SK-N-SH (cell line): ENCODE measurements at regions not wholly inside any gene's neighbourhood (a gene's known extent, or its start where the extent isn't known, plus 50 kb on each side); places are given as distances from the start of the nearest gene placed in this dataset.

Experiments
- CTCF ChIA-PET: fragments of 300-600, 350-600 bp; formaldehyde crosslinking; extraction: SDS; loops from one replicate; lab custom pipeline; 2021; lab: Yijun Ruan, JAX
- POLR2A ChIA-PET: fragments of 350-600 bp; sonication (Branson Sonifier 250); formaldehyde crosslinking; extraction: SDS; loops from one replicate; lab custom pipeline; 2020; ENCODE audit warnings: antibody characterized with exemption, inconsistent platforms; lab: Yijun Ruan, JAX
- DNase-seq: peaks from one replicate; pipeline ENCODE4 v3.0.0; 2012
- H2AFZ ChIP-seq: fragments of 200-600 bp; sonication (generic); 2 replicates; pipeline ENCODE4 v1.8.1; 2016; ENCODE audit warnings: antibody characterized with exemption, mild to moderate bottlenecking, low read depth
- H3F3A ChIP-seq: fragments of 200-600 bp; sonication (generic); replicated peaks from 2 replicates; pipeline ENCODE3; 2016; ENCODE audit warnings: antibody characterized with exemption, mild to moderate bottlenecking; ENCODE audit not compliant: insufficient read depth
- H3K27ac ChIP-seq, 2 experiments: fragments of 200-500 bp in 1 of 2; fragments of 200-600 bp in 1 of 2; sonication (Bioruptor generic) in 1 of 2; sonication (generic), shearing (Covaris generic) in 1 of 2; 2 replicates each; pipeline versions ENCODE4 v1.5.1 to v1.6.1; 2014 to 2016; ENCODE audit warnings: low read depth in 2 of 2, inconsistent platforms in 1 of 2, low read length in 1 of 2, mild to moderate bottlenecking in 1 of 2, mixed read lengths in 1 of 2
- H3K27me3 ChIP-seq: fragments of 200-600 bp; sonication (generic), shearing (Covaris generic); 2 replicates; pipeline ENCODE4 v1.6.1; 2016; ENCODE audit warnings: mixed run types; ENCODE audit not compliant: insufficient read depth
- H3K36me3 ChIP-seq, 2 experiments: fragments of 200-500 bp in 1 of 2; fragments of 200-600 bp in 1 of 2; sonication (Bioruptor generic) in 1 of 2; sonication (generic) in 1 of 2; replicated peaks in 1 of 2; 2 replicates each; pipeline versions ENCODE3 to v1.5.1; 2014 to 2016; ENCODE audit warnings: low read length in 1 of 2, mild to moderate bottlenecking in 1 of 2; ENCODE audit not compliant: insufficient read depth in 2 of 2, control insufficient read depth in 1 of 2
- H3K4me1 ChIP-seq, 2 experiments: fragments of 200-500 bp in 1 of 2; fragments of 200-600 bp in 1 of 2; sonication (Bioruptor generic) in 1 of 2; sonication (generic), shearing (Covaris generic) in 1 of 2; 2 replicates each; pipeline versions ENCODE4 v1.5.1 to v1.6.1; 2014 to 2016; ENCODE audit warnings: low read depth in 1 of 2, low read length in 1 of 2, mixed run types in 1 of 2; ENCODE audit not compliant: insufficient read depth in 2 of 2, control insufficient read depth in 1 of 2
- H3K4me2 ChIP-seq: fragments of 200-600 bp; sonication (generic), shearing (Covaris generic); 2 replicates; pipeline ENCODE4 v1.6.1; 2017; ENCODE audit warnings: mixed run types
- H3K4me3 ChIP-seq, 2 experiments: fragments of 200-500 bp in 1 of 2; fragments of 200-600 bp in 1 of 2; sonication (Bioruptor generic) in 1 of 2; sonication (generic), shearing (Covaris generic) in 1 of 2; 2 replicates each; pipeline versions ENCODE4 v1.5.1 to v1.8.1; 2014 to 2016; ENCODE audit warnings: low read depth in 2 of 2, inconsistent platforms in 1 of 2, low read length in 1 of 2, mild to moderate bottlenecking in 1 of 2, mixed read lengths in 1 of 2, moderate library complexity in 1 of 2
- H3K79me2 ChIP-seq: fragments of 200-600 bp; sonication (generic); 2 replicates; pipeline ENCODE4 v1.8.1; 2017; ENCODE audit warnings: mild to moderate bottlenecking; ENCODE audit not compliant: insufficient read depth
- H3K9ac ChIP-seq: fragments of 200-600 bp; sonication (generic); 2 replicates; pipeline ENCODE4 v1.6.1; 2017; ENCODE audit warnings: mixed run types
- H3K9me2 ChIP-seq: fragments of 200-600 bp; sonication (generic); 2 replicates; pipeline ENCODE4 v1.6.1; 2017; ENCODE audit warnings: mixed run types
- H3K9me3 ChIP-seq: fragments of 200-600 bp; sonication (generic); 2 replicates; pipeline ENCODE4 v1.6.1; 2017; ENCODE audit warnings: mixed run types, mild to moderate bottlenecking, moderate library complexity
- H4K20me1 ChIP-seq: fragments of 200-600 bp; sonication (generic); 2 replicates; pipeline ENCODE4 v1.6.1; 2017; ENCODE audit warnings: mild to moderate bottlenecking, mixed run types; ENCODE audit not compliant: insufficient read depth
- ELF1 ChIP-seq: IDR thresholded peaks from 2 replicates; pipeline ENCODE4 v1.4.0; 2012
- EZH2phosphoT487 ChIP-seq: fragments of 200-600 bp; sonication (generic); IDR thresholded peaks from 2 replicates; pipeline ENCODE4 v1.6.1; 2017; ENCODE audit warnings: low read depth, mixed run types, mild to moderate bottlenecking, antibody characterized with exemption, moderate library complexity, borderline replicate concordance
- FOXM1 ChIP-seq: IDR thresholded peaks from 2 replicates; pipeline ENCODE4 v1.4.0; 2012; ENCODE audit warnings: low read depth, mild to moderate bottlenecking
- GABPA ChIP-seq: IDR thresholded peaks from 2 replicates; pipeline ENCODE4 v1.4.0; 2012; ENCODE audit warnings: low read depth, mild to moderate bottlenecking
- IRF3 ChIP-seq: fragments of 150-350 bp; IDR thresholded peaks from 2 replicates; pipeline ENCODE4 v1.6.1; 2016; ENCODE audit warnings: mild to moderate bottlenecking, low read depth, low read length
- JUND ChIP-seq: IDR thresholded peaks from 2 replicates; pipeline ENCODE4 v1.4.0; 2012
- MXI1 ChIP-seq: IDR thresholded peaks from 2 replicates; pipeline ENCODE4 v1.6.1; 2012; ENCODE audit warnings: mild to moderate bottlenecking, low read depth, low read length, improper control_type of control experiment
- NFIC ChIP-seq: IDR thresholded peaks from 2 replicates; pipeline ENCODE4 v1.4.0; 2012; ENCODE audit warnings: borderline replicate concordance
- NRF1 ChIP-seq: IDR thresholded peaks from 2 replicates; pipeline ENCODE4 v1.6.1; 2012; ENCODE audit warnings: low read depth, mild to moderate bottlenecking, low read length
- RCOR1 ChIP-seq: fragments of 150-350 bp; IDR thresholded peaks from 2 replicates; pipeline ENCODE4 v1.6.1; 2017; ENCODE audit warnings: antibody characterized with exemption, low read length
- TAF1 ChIP-seq: IDR thresholded peaks from 2 replicates; pipeline ENCODE4 v1.6.1; 2012; ENCODE audit warnings: low read depth, mild to moderate bottlenecking, low read length, moderate library complexity, borderline replicate concordance
- TCF12 ChIP-seq: IDR thresholded peaks from 2 replicates; pipeline ENCODE4 v1.4.0; 2012
- TEAD4 ChIP-seq: IDR thresholded peaks from 2 replicates; pipeline ENCODE4 v1.4.0; 2012; ENCODE audit warnings: mild to moderate bottlenecking, borderline replicate concordance; ENCODE audit not compliant: insufficient read depth
- YY1 ChIP-seq: IDR thresholded peaks from 2 replicates; pipeline ENCODE4 v1.4.0; 2012; ENCODE audit warnings: low read depth, mild to moderate bottlenecking
- WGBS: methylation state at CpG from one replicate; pipeline ENCODE4 v1.1.6; 2017; ENCODE audit warnings: low lambda C conversion rate; 5-methylcytosine and 5-hydroxymethylcytosine counted together
- TF ChIP-seq, protein P1 (sequence below): IDR thresholded peaks from 2 replicates; pipeline ENCODE4 v1.4.0; 2012; ENCODE audit warnings: low read depth, borderline replicate concordance
- TF ChIP-seq, protein P2 (sequence below): IDR thresholded peaks from 2 replicates; pipeline ENCODE4; 2012
- TF ChIP-seq, protein P3 (sequence below): fragments of 200-600 bp; sonication (generic); IDR thresholded peaks from 2 replicates; pipeline ENCODE4 v1.6.1; 2017; ENCODE audit warnings: antibody characterized with exemption, mild to moderate bottlenecking, moderate library complexity
- TF ChIP-seq, protein P4 (sequence below): fragments of 150-350 bp; IDR thresholded peaks from 2 replicates; pipeline ENCODE4 v1.6.1; 2017; ENCODE audit warnings: antibody characterized with exemption, low read length, low read depth, borderline replicate concordance

GRCh38 chr3:41093476-41093875 lies 105.8 kb upstream of the CTNNB1 start:
- Histone ChIP-seq H3K4me3 (no peak overlapping the region), H3K4me2 (no peak overlapping the region), H4K20me1 (no peaks in the 10 kb centered on the region), H3K9me2 (no peaks in the 10 kb centered on the region), H3K27ac (no peak overlapping the region), H3K27me3 (no peaks in the 10 kb centered on the region), H3K4me1 (no peaks in the 10 kb centered on the region)
- 38% methylated on average over 3 of the region's 3 CpGs for WGBS
- POLR2A ChIA-PET = no interaction called here
- TF ChIP-seq TCF12 (no peak), TAF1 (no peak), IRF3 (no peak), GABPA (no peak), TEAD4 (no peak), YY1 (no peak), JUND (no peak), ELF1 (no peak), EZH2phosphoT487 (no peak), RCOR1 (no peak), FOXM1 (no peak), NFIC (no peak), NRF1 (no peak)
- TF ChIP-seq, protein P1, sequence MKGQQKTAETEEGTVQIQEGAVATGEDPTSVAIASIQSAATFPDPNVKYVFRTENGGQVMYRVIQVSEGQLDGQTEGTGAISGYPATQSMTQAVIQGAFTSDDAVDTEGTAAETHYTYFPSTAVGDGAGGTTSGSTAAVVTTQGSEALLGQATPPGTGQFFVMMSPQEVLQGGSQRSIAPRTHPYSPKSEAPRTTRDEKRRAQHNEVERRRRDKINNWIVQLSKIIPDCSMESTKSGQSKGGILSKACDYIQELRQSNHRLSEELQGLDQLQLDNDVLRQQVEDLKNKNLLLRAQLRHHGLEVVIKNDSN = no peak
- TF ChIP-seq, protein P2, sequence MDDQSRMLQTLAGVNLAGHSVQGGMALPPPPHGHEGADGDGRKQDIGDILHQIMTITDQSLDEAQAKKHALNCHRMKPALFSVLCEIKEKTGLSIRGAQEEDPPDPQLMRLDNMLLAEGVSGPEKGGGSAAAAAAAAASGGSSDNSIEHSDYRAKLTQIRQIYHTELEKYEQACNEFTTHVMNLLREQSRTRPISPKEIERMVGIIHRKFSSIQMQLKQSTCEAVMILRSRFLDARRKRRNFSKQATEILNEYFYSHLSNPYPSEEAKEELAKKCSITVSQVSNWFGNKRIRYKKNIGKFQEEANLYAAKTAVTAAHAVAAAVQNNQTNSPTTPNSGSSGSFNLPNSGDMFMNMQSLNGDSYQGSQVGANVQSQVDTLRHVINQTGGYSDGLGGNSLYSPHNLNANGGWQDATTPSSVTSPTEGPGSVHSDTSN = no peak
- TF ChIP-seq, protein P3, sequence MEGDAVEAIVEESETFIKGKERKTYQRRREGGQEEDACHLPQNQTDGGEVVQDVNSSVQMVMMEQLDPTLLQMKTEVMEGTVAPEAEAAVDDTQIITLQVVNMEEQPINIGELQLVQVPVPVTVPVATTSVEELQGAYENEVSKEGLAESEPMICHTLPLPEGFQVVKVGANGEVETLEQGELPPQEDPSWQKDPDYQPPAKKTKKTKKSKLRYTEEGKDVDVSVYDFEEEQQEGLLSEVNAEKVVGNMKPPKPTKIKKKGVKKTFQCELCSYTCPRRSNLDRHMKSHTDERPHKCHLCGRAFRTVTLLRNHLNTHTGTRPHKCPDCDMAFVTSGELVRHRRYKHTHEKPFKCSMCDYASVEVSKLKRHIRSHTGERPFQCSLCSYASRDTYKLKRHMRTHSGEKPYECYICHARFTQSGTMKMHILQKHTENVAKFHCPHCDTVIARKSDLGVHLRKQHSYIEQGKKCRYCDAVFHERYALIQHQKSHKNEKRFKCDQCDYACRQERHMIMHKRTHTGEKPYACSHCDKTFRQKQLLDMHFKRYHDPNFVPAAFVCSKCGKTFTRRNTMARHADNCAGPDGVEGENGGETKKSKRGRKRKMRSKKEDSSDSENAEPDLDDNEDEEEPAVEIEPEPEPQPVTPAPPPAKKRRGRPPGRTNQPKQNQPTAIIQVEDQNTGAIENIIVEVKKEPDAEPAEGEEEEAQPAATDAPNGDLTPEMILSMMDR = no peak
- TF ChIP-seq, all 33 proteins: peak for 0
- no peaks in the 10 kb centered on the region for H3K9me3 ChIP-seq
- H3F3A ChIP-seq = no peaks in the 10 kb centered on the region
- CTCF ChIA-PET = interaction anchor here (0.8 kb wide), 1 partner anchor 45 kb away, joined by 3 read pairs; no protein-coding TSS in a partner anchor
- H3K36me3 ChIP-seq = no peaks in the 10 kb centered on the region
- H2AFZ ChIP-seq = no peak overlapping the region
- H3K79me2 ChIP-seq = no peaks in the 10 kb centered on the region
- no peak overlapping the region for H3K9ac ChIP-seq
- DNase-seq = no peak

GRCh38 chr3:41094351-41094750 lies 105.0 kb upstream of the CTNNB1 start:
- POLR2A ChIA-PET = no interaction called here

More at GRCh38 chr3:41094351-41094750, 105.0 kb upstream of the CTNNB1 start:
- Histone ChIP-seq H3K79me2 (no peaks in the 10 kb centered on the region), H2AFZ (no peak overlapping the region), H3K27me3 (no peaks in the 10 kb centered on the region), H3K9me3 (no peaks in the 10 kb centered on the region), H3K4me1 (no peaks in the 10 kb centered on the region), H3K36me3 (no peaks in the 10 kb centered on the region), H3K9ac (no peak overlapping the region), H3K9me2 (no peaks in the 10 kb centered on the region), H3F3A (no peaks in the 10 kb centered on the region), H3K4me3 (no peak overlapping the region), H3K4me2 (no peak overlapping the region)
- CTCF ChIA-PET = interaction anchor here (0.8 kb wide), 1 partner anchor 44 kb away, joined by 3 read pairs; no protein-coding TSS in a partner anchor
- no peak for TF ChIP-seq MXI1
- TF ChIP-seq, protein P4, sequence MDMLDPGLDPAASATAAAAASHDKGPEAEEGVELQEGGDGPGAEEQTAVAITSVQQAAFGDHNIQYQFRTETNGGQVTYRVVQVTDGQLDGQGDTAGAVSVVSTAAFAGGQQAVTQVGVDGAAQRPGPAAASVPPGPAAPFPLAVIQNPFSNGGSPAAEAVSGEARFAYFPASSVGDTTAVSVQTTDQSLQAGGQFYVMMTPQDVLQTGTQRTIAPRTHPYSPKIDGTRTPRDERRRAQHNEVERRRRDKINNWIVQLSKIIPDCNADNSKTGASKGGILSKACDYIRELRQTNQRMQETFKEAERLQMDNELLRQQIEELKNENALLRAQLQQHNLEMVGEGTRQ = no peak
- TF ChIP-seq, all 33 proteins: peak for 0
- no peak overlapping the region for H3K27ac ChIP-seq
- DNase-seq = no peak
- H4K20me1 ChIP-seq = no peaks in the 10 kb centered on the region
- 22% methylated on average over 3 of the region's 4 CpGs for WGBS
